ENCODE measurements at regions not wholly inside any gene's neighbourhood (a gene's known extent, or its start where the extent isn't known, plus 50 kb on each side); places are given as distances from the start of the nearest gene placed in this dataset.

DNA sequence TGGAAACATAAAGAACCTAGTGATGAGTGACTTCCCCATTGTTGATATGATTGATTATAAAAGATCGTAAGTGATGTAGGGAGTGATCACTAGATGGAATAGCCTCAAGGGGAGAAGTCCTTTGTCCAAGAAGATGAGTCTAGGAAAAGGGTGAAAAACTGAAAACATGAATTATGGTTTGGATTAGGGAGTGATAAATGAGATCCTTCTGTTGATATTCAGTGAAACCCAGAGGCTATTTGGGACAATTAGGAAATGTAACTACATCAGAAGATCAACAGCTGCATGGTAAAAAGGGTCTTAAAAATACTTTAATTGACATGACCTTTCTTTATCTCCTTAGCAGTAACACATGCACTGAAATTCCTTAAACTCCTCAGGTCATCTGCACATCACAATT is 124.0 kb upstream of the UNC5C start:
- no peaks in the 10 kb centered on the region for H3K4me1 ChIP-seq (ENCODE audit: insufficient read depth, low read length)
- H3K9ac ChIP-seq (ENCODE audit: low read depth, low read length), result no peak overlapping the region
- H3K9me3 ChIP-seq (ENCODE audit: insufficient read depth, low read depth, low read length), result no peaks in the 10 kb centered on the region
- no peaks in the 10 kb centered on the region for H3K27me3 ChIP-seq (ENCODE audit: insufficient read depth, low read length)
- WGBS, result 95% methylated on average over 1 of the region's 1 CpG
- H3K4me3 ChIP-seq (ENCODE audit: low read length), result no peak overlapping the region
- no peaks in the 10 kb centered on the region for H3K36me3 ChIP-seq (ENCODE audit: insufficient read depth, low read length)
- H3K27ac ChIP-seq (ENCODE audit: low read depth, low read length), result no peak overlapping the region

DNA sequence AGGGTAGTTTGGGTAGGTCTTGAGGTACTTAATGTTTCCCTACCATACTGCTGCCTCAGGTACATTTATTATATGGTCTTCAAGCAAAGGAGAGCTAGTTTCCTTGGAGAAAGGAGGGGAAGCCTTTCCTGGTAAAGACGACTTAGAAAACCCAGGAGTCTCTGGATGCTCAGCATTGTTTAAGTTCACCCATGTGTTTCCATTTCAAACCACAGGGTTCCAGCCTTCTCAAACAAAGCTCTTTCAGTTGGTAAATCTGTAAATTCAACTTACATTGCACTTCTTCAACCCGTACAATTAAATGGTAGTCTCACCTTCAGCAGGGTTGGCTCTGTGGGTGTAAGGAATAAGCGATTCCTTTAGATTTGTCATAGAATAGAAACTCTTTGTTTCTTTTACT is 111.9 kb upstream of the UNC5C start:
- no peaks in the 10 kb centered on the region; the same call in 1 of the 2 replicates for H3K4me1 ChIP-seq (ENCODE audit: insufficient read depth, low read length)
- WGBS, result 71% methylated on average over 2 of the region's 3 CpGs

DNA sequence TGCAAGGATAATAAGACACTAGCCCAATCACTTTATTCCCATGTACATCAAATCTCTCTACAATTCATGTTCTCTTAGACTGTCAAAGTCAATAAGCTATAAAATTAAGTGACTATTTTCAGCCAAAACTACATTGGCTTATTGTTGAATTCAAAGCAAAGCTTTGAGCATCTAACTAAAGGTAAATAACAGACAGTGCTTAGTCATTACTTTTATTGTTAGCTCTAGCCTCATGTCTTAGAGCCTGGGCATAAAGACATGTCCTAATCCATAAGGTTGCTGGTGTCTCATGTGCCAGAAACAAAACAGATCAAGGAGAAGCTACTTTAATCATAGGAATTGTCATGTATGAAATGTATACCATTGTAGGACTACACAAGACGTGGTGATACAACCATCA is 103.1 kb upstream of the UNC5C start:
- no peaks in the 10 kb centered on the region for H3K4me1 ChIP-seq (ENCODE audit: insufficient read depth, low read length)
- no peak overlapping the region for H3K4me3 ChIP-seq (ENCODE audit: low read length)
- 100% methylated on average over 1 of the region's 1 CpG for WGBS
- H3K27me3 ChIP-seq (ENCODE audit: insufficient read depth, low read length), result no peaks in the 10 kb centered on the region
- peaks cover 2% of the 10 kb centered on the region; the same call in 1 of the 2 replicates for H3K9me3 ChIP-seq (ENCODE audit: insufficient read depth, low read depth, low read length)
- no peak overlapping the region for H3K27ac ChIP-seq (ENCODE audit: low read depth, low read length)
- H3K36me3 ChIP-seq (ENCODE audit: insufficient read depth, low read length), result no peaks in the 10 kb centered on the region
- no peak overlapping the region for H3K9ac ChIP-seq (ENCODE audit: low read depth, low read length)

More for the DNA sequence above, 111.9 kb upstream of the UNC5C start:
- no peak overlapping the region for H3K27ac ChIP-seq (ENCODE audit: low read depth, low read length)
- no peaks in the 10 kb centered on the region for H3K36me3 ChIP-seq (ENCODE audit: insufficient read depth, low read length)
- no peak overlapping the region for H3K9ac ChIP-seq (ENCODE audit: low read depth, low read length)
- H3K4me3 ChIP-seq (ENCODE audit: low read length), result no peak overlapping the region
- peaks cover 11% of the 10 kb centered on the region; the same call in 1 of the 2 replicates for H3K9me3 ChIP-seq (ENCODE audit: insufficient read depth, low read depth, low read length)
- H3K27me3 ChIP-seq (ENCODE audit: insufficient read depth, low read length), result no peaks in the 10 kb centered on the region

DNA sequence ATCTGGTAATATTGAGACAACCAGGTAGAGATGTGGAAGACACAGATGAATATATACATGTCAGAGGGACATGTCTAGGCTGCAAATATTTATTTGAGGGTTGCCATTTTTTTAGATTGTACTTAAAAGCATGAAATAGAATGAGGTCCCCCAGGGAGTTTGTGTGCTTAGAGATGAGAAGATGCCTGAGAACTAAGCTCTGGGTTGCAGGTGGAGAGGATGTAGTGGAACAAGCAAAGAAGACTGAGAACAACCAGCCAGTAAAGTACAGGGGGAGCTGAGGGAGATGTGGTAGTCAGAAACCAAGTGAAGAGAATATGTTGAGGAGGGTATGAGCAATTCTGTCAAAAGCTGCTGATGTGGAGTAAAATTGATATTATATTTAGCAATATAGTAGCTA is 95.6 kb upstream of the UNC5C start:
- H3K4me1 ChIP-seq (ENCODE audit: insufficient read depth, low read length), result 0 out of 2 replicates have a peak, but pooled peaks cover 12% of the 10 kb centered on the region
- H3K36me3 ChIP-seq (ENCODE audit: insufficient read depth, low read length), result no peaks in the 10 kb centered on the region
- H3K27me3 ChIP-seq (ENCODE audit: insufficient read depth, low read length), result no peaks in the 10 kb centered on the region
- H3K27ac ChIP-seq (ENCODE audit: low read depth, low read length), result no peak overlapping the region
- H3K9me3 ChIP-seq (ENCODE audit: insufficient read depth, low read depth, low read length), result no peaks in the 10 kb centered on the region
- H3K9ac ChIP-seq (ENCODE audit: low read depth, low read length), result no peak overlapping the region
- no peak overlapping the region for H3K4me3 ChIP-seq (ENCODE audit: low read length)

DNA sequence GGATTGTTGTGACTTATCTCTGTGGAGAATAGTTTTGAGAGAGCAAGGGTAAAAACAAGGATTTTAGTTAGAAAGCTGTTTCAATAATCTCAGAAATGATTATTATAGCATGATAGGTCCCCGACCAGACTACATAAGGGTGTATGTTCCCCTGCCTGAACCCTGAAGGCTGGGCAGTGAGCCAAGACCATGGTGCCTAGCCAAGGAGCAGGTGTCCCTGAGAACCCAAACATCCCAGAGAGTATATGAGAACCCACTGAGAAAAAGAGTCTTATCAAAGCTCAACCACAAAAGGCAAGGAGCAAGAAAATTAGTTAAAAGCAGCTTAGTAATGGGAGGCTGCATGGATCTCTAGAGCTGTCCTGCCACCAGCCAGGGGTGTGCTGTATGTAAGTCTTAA is 94.9 kb upstream of the UNC5C start:
- H3K9ac ChIP-seq (ENCODE audit: low read depth, low read length), result no peak overlapping the region
- 0 out of 2 replicates have a peak, but pooled peaks cover 12% of the 10 kb centered on the region for H3K4me1 ChIP-seq (ENCODE audit: insufficient read depth, low read length)
- no peaks in the 10 kb centered on the region for H3K27me3 ChIP-seq (ENCODE audit: insufficient read depth, low read length)
- WGBS, result no CpG with 5 or more reads among the region's 1 CpG
- no peaks in the 10 kb centered on the region for H3K9me3 ChIP-seq (ENCODE audit: insufficient read depth, low read depth, low read length)
- H3K36me3 ChIP-seq (ENCODE audit: insufficient read depth, low read length), result no peaks in the 10 kb centered on the region
- no peak overlapping the region for H3K4me3 ChIP-seq (ENCODE audit: low read length)
- H3K27ac ChIP-seq (ENCODE audit: low read depth, low read length), result no peak overlapping the region

DNA sequence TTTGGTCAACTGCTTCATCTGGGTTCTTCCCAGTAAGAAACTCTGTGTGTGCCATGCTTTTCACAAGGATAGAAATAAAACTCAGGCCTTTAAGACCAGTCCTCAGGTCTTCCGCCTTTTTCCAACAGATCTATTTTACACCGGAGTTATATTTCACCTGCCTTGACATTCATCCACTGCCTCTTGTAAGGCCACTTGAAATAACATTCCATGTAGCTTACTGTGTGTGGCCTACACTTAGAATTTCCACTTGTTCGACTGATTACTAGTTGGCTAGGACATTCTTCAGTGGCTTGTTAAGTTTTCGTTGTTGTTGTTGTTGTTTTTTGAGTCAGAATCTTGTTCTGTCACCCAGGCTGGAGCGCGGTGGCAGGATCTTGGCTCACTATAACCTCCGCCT is 92.8 kb upstream of the UNC5C start:
- no peak overlapping the region for H3K9ac ChIP-seq (ENCODE audit: low read depth, low read length)
- no peaks in the 10 kb centered on the region for H3K36me3 ChIP-seq (ENCODE audit: insufficient read depth, low read length)
- H3K4me3 ChIP-seq (ENCODE audit: low read length), result no peak overlapping the region
- 96% methylated on average over 7 of the region's 7 CpGs for WGBS
- no peaks in the 10 kb centered on the region for H3K9me3 ChIP-seq (ENCODE audit: insufficient read depth, low read depth, low read length)
- H3K27ac ChIP-seq (ENCODE audit: low read depth, low read length), result no peak overlapping the region
- no peaks in the 10 kb centered on the region for H3K27me3 ChIP-seq (ENCODE audit: insufficient read depth, low read length)
- H3K4me1 ChIP-seq (ENCODE audit: insufficient read depth, low read length), result 0 out of 2 replicates have a peak, but pooled peaks cover 12% of the 10 kb centered on the region

DNA sequence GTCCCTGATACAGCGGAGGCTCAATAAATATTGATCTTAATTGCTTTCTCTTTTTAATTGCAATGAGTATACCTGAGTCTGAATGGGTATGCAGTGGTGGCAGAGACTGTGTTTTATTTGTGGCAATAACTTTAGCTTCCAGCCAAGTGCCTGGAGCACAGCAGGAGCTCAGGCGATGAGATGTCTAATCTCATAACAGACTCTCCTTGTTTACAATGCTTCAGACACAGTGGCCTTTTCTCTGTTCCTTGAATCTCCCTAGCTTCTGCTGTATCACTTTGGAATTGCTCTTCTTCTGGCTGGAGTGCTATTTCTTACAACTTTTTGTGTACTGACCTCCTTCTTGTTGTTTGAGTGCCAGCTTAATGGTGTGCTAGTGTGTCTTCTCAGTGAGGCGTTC is 91.5 kb upstream of the UNC5C start:
- Histone ChIP-seq H3K4me3 (ENCODE audit: low read length) (no peak overlapping the region), H3K9ac (ENCODE audit: low read depth, low read length) (no peak overlapping the region), H3K27ac (ENCODE audit: low read depth, low read length) (no peak overlapping the region), H3K36me3 (ENCODE audit: insufficient read depth, low read length) (no peaks in the 10 kb centered on the region), H3K27me3 (ENCODE audit: insufficient read depth, low read length) (no peaks in the 10 kb centered on the region), H3K4me1 (ENCODE audit: insufficient read depth, low read length) (0 out of 2 replicates have a peak, but pooled peaks cover 12% of the 10 kb centered on the region), H3K9me3 (ENCODE audit: insufficient read depth, low read depth, low read length) (no peaks in the 10 kb centered on the region)
- 93% methylated on average over 3 of the region's 3 CpGs for WGBS

DNA sequence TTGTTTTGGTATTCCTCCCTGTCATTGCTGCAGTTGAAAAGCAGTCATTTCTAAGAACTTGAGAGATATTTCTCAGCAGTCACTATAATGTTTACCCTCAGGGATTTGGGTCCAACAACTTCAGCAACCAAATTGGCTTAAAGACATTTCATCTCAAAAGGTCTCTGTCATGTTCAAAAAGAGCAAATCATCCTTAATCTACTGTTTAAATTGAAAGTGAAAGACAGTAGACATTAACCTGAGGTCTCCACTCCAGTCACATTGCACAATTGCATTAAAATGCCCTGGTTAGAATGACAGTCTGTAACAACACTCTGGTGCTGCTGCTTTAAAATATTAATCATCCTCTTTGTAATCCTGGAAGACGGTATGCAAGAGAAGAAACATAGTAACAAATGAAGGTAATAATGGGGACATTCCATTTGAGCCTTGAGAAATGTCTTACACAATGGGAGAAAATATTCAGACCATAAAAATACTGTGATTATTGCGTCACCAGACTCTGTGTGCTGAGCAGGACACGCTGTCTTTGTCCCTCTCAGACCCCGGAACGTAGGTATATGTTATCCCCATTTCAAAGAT is 90.2 kb upstream of the UNC5C start:
- H3K9ac ChIP-seq (ENCODE audit: low read depth, low read length), result no peak overlapping the region
- no peak overlapping the region for H3K27ac ChIP-seq (ENCODE audit: low read depth, low read length)
- no peaks in the 10 kb centered on the region for H3K36me3 ChIP-seq (ENCODE audit: insufficient read depth, low read length)
- H3K4me3 ChIP-seq (ENCODE audit: low read length), result no peak overlapping the region
- 97% methylated on average over 5 of the region's 5 CpGs for WGBS
- H3K27me3 ChIP-seq (ENCODE audit: insufficient read depth, low read length), result no peaks in the 10 kb centered on the region
- H3K4me1 ChIP-seq (ENCODE audit: insufficient read depth, low read length), result 0 out of 2 replicates have a peak, but pooled peaks cover 12% of the 10 kb centered on the region
- H3K9me3 ChIP-seq (ENCODE audit: insufficient read depth, low read depth, low read length), result no peaks in the 10 kb centered on the region

DNA sequence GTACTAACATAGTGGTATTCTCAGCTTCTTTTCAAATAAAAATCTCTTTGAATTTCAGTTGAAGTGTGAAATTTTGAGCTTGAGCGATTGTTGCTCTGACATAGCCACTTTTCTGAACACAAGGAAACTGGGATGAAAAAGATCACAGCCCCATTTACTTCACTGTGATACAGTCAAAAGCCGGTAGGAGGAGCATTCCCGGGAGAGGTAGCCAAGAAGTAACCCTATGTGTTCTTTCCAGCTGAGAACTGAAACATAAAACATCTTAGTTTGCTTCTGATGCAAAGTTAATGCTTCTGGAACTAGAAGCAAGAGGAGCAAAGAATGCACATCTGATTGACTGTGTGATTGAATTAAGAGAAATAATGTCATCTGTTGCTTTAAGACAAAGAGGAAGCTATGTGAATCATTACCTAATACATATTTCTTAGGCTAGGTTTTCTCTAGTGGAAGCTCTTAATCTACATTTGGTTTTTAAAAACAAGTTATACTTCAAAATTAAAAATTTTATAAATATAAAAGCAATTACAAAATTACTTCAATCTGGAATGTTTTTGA is 88.3 kb upstream of the UNC5C start:
- Histone ChIP-seq H3K4me3 (ENCODE audit: low read length) (no peak overlapping the region), H3K36me3 (ENCODE audit: insufficient read depth, low read length) (no peaks in the 10 kb centered on the region), H3K4me1 (ENCODE audit: insufficient read depth, low read length) (0 out of 2 replicates have a peak, but pooled peaks cover 12% of the 10 kb centered on the region), H3K9me3 (ENCODE audit: insufficient read depth, low read depth, low read length) (no peaks in the 10 kb centered on the region), H3K27me3 (ENCODE audit: insufficient read depth, low read length) (no peaks in the 10 kb centered on the region), H3K27ac (ENCODE audit: low read depth, low read length) (no peak overlapping the region), H3K9ac (ENCODE audit: low read depth, low read length) (no peak overlapping the region)
- WGBS, result 59% methylated on average over 3 of the region's 3 CpGs

DNA sequence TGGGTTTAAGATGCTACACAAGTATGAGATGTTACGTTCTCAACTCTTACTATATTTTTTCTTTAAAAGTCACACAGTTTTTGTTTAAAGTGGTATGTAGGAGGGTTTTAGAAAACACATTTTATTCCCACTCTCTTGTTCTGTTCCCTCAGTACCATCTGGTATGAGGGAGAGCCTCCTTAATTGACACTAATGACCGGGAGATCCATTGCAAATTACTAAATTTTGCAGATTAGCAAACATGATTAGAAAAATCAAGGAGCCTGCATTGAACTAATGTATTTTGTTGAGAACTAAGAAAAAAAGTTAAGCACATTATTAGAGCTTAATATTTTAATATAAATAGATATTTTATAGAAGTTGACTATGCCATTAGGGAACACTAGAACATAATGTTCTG is 87.3 kb upstream of the UNC5C start:
- no peak overlapping the region for H3K4me3 ChIP-seq (ENCODE audit: low read length)
- H3K4me1 ChIP-seq (ENCODE audit: insufficient read depth, low read length), result 0 out of 2 replicates have a peak, but pooled peaks cover 10% of the 10 kb centered on the region
- no peaks in the 10 kb centered on the region for H3K36me3 ChIP-seq (ENCODE audit: insufficient read depth, low read length)
- H3K9me3 ChIP-seq (ENCODE audit: insufficient read depth, low read depth, low read length), result no peaks in the 10 kb centered on the region
- H3K27ac ChIP-seq (ENCODE audit: low read depth, low read length), result no peak overlapping the region
- H3K27me3 ChIP-seq (ENCODE audit: insufficient read depth, low read length), result no peaks in the 10 kb centered on the region
- H3K9ac ChIP-seq (ENCODE audit: low read depth, low read length), result no peak overlapping the region
- WGBS, result 86% methylated on average over 1 of the region's 2 CpGs

DNA sequence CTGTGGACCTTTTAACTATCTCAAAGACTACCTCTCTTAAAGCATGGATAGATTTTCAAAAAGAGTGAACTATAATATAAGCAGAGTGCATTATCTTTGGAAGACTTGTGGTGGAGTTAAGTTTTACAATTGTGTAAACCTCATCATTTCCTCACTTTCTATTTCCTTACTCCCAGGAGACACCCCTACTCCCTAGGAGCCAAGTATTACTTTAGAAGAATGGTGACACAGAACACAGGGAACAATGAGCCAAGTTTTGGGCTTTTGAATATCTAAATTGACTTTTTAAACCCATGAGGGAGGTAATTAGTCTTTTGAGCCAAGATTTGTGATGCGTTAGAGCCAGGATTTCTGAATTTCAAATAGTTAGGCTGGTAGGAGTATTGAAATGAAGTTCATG is 78.9 kb upstream of the UNC5C start:
- WGBS, result 86% methylated on average over 1 of the region's 1 CpG
- no peaks in the 10 kb centered on the region for H3K36me3 ChIP-seq (ENCODE audit: insufficient read depth, low read length)
- H3K4me3 ChIP-seq (ENCODE audit: low read length), result no peak overlapping the region
- H3K27ac ChIP-seq (ENCODE audit: low read depth, low read length), result no peak overlapping the region
- no peaks in the 10 kb centered on the region for H3K27me3 ChIP-seq (ENCODE audit: insufficient read depth, low read length)
- no peaks in the 10 kb centered on the region for H3K9me3 ChIP-seq (ENCODE audit: insufficient read depth, low read depth, low read length)
- 0 out of 2 replicates have a peak, but pooled peaks cover 4% of the 10 kb centered on the region for H3K4me1 ChIP-seq (ENCODE audit: insufficient read depth, low read length)
- H3K9ac ChIP-seq (ENCODE audit: low read depth, low read length), result no peak overlapping the region

Data from HUES64 (cell line).